HEK293T (cell line): ENCODE measurements at regions not wholly inside any gene's neighbourhood (a gene's known extent, or its start where the extent isn't known, plus 50 kb on each side); places are given as distances from the start of the nearest gene placed in this dataset.

Experiments used
- CTCF ChIA-PET: fragments of 350-600 bp; formaldehyde crosslinking; extraction: SDS; loops from one replicate; lab custom pipeline; 2021; ENCODE audit warnings: antibody characterized with exemption, inconsistent platforms; lab: Yijun Ruan, JAX
- POLR2A ChIA-PET: fragments of 350-600 bp; formaldehyde crosslinking; extraction: SDS; loops from one replicate; lab custom pipeline; 2020; ENCODE audit warnings: antibody characterized with exemption, inconsistent platforms; lab: Yijun Ruan, JAX
- DNase-seq: peaks from one replicate; pipeline ENCODE4 v3.0.0; 2012; ENCODE audit warnings: mixed read lengths; ENCODE audit errors: extremely low spot score
- ARNT ChIP-seq: fragments of 450-650 bp; IDR thresholded peaks from 2 replicates; pipeline ENCODE4 v1.6.1; 2017; ENCODE audit warnings: mild to moderate bottlenecking
- BHLHE40 ChIP-seq: fragments of 450-650 bp; IDR thresholded peaks from 2 replicates; pipeline ENCODE4 v1.6.1; 2016; ENCODE audit warnings: mild to moderate bottlenecking, moderate library complexity, borderline replicate concordance
- CTBP1 ChIP-seq: fragments of 450-650 bp; IDR thresholded peaks from 2 replicates; pipeline ENCODE4 v1.6.1; 2016; ENCODE audit warnings: borderline replicate concordance
- ELF4 ChIP-seq: fragments of 450-650 bp; IDR thresholded peaks from 2 replicates; pipeline ENCODE4 v1.6.1; 2017; ENCODE audit warnings: antibody characterized with exemption
- FOXA1 ChIP-seq: fragments of 450-650 bp; IDR thresholded peaks from 2 replicates; pipeline ENCODE4 v1.6.1; 2016; ENCODE audit warnings: mild to moderate bottlenecking
- FOXK2 ChIP-seq: fragments of 450-650 bp; IDR thresholded peaks from 2 replicates; pipeline ENCODE4 v1.6.1; 2016; ENCODE audit warnings: mild to moderate bottlenecking
- FOXM1 ChIP-seq: fragments of 450-650 bp; IDR thresholded peaks from 2 replicates; pipeline ENCODE4 v1.6.1; 2017; ENCODE audit warnings: mild to moderate bottlenecking, borderline replicate concordance
- HDGF ChIP-seq: fragments of 450-650 bp; IDR thresholded peaks from 2 replicates; pipeline ENCODE4 v1.6.1; 2017; ENCODE audit warnings: antibody characterized with exemption, borderline replicate concordance
- L3MBTL2 ChIP-seq: fragments of 450-650 bp; conservative IDR thresholded peaks from 2 replicates; pipeline ENCODE4 v1.6.1; 2016; ENCODE audit warnings: mild to moderate bottlenecking
- LEF1 ChIP-seq: fragments of 450-650 bp; IDR thresholded peaks from 2 replicates; pipeline ENCODE4 v1.6.1; 2017; ENCODE audit warnings: mild to moderate bottlenecking, borderline replicate concordance
- NFRKB ChIP-seq: fragments of 450-650 bp; IDR thresholded peaks from 2 replicates; pipeline ENCODE4 v1.6.1; 2016; ENCODE audit warnings: mild to moderate bottlenecking, moderate library complexity
- SP1 ChIP-seq: fragments of 450-650 bp; IDR thresholded peaks from 2 replicates; pipeline ENCODE4 v1.6.1; 2017
- SUZ12 ChIP-seq: fragments of 450-650 bp; IDR thresholded peaks from 2 replicates; pipeline ENCODE4 v1.6.1; 2016; ENCODE audit warnings: mild to moderate bottlenecking
- TARDBP ChIP-seq: fragments of 450-650 bp; IDR thresholded peaks from 2 replicates; pipeline ENCODE4 v1.6.1; 2016
- ZNF384 ChIP-seq: fragments of 450-650 bp; IDR thresholded peaks from 2 replicates; pipeline ENCODE4 v1.6.1; 2016
- TF ChIP-seq, protein P1 (sequence below): fragments of 450-650 bp; IDR thresholded peaks from 2 replicates; pipeline ENCODE4 v1.6.1; 2016

DNA sequence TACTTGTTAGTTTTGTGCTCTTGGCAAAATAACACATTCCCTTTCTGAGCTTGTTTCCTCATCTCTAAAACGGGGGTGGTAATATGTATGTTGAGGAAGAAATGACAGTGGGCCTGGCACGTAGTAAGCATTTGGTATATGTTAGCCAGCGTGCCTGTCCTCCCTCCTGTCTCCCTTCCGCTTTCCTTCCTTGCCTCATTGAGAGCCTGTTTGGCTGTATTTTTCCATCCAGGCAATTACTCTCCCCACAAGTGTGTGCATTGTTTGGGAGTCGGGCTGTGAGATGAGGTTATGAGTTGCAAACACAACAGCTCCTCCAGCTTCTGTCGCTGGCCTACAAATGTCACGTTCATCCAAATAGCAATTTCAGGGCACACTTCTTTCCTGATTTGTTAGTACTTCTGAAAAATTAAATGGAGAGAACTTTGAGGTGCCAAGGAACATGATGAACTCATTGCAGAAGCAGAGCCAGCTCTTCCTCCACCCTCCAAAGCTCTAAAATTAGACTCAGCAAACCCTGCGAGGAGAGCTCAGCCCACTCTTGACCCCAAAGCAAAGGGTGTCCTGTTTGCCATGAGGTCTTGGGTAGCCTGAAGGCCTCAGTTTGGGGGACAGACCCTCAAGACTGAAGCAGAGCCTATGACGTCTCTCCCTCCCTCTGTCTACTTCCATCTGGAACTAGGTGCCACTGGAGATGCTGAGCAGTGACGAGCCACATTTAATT is 50.7 kb upstream of the TOX2 start:
- TF ChIP-seq TARDBP (no peak), SP1 (no peak), FOXM1 (no peak), SUZ12 (no peak), LEF1 (no peak), ELF4 (no peak), L3MBTL2 (no peak), NFRKB (no peak), FOXK2 (no peak), BHLHE40 (no peak), FOXA1 (no peak), CTBP1 (no peak)

DNA sequence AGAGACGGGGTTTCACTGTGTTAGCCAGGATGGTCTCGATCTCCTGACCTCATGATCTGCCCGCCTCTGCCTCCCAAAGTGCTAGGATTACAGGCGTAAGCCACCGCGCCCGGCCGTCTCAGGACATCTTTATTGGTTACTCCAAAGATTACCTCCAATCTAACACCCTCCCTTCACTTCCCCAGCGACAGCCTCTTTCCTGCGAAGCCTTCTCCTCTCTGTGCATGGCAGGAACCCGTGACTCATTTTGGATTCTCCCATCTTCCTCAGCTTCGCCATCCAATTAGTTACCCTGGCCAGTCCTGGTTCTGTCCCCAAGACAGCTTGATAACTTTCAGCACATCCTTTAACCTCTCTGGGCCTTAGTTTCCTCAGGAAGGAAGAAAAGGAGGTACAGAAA is 51.3 kb upstream of the TOX2 start:
- no peak for TF ChIP-seq CTBP1
- TF ChIP-seq, protein P1, sequence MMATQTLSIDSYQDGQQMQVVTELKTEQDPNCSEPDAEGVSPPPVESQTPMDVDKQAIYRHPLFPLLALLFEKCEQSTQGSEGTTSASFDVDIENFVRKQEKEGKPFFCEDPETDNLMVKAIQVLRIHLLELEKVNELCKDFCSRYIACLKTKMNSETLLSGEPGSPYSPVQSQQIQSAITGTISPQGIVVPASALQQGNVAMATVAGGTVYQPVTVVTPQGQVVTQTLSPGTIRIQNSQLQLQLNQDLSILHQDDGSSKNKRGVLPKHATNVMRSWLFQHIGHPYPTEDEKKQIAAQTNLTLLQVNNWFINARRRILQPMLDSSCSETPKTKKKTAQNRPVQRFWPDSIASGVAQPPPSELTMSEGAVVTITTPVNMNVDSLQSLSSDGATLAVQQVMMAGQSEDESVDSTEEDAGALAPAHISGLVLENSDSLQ = no peak
- no peak for TF ChIP-seq FOXK2
- no peak for TF ChIP-seq BHLHE40
- TF ChIP-seq LEF1 = no peak
- no peak for TF ChIP-seq SUZ12
- TF ChIP-seq ARNT = no peak
- TF ChIP-seq ELF4 = no peak
- no peak for TF ChIP-seq L3MBTL2
- no peak for TF ChIP-seq ZNF384
- no peak for TF ChIP-seq FOXM1
- ChIA-PET POLR2A (no interaction called here), CTCF (no interaction called here)
- no peak for DNase-seq

More for the DNA sequence above, 50.7 kb upstream of the TOX2 start:
- POLR2A ChIA-PET = no interaction called here
- no peak for DNase-seq
- CTCF ChIA-PET = no interaction called here

DNA sequence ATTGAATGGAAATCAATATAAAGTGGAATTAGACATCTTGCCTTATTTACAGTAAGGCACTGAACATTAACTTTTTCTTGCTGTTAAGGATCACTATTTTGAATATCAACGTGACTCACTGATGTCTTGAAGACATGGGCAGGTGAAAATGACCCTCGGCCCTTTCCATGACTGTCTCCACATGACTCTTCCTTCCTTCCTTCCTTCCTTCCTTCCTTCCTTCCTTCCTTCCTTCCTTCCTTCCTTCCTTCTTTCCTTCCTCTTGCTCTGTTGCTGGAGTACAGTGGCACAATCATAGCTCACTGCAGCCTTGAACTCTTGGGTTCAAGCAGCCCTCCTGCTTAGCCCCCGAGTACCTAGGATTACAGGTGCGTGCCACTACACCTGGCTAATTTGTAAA is 52.2 kb upstream of the TOX2 start:
- CTCF ChIA-PET = interaction anchor here (0.6 kb wide), 1 partner anchor 253 kb away, joined by 5 read pairs; no protein-coding TSS in a partner anchor
- no peak for TF ChIP-seq LEF1
- TF ChIP-seq ZNF384 = no peak
- no peak for TF ChIP-seq BHLHE40
- no peak for TF ChIP-seq SP1
- no peak for TF ChIP-seq FOXM1
- TF ChIP-seq L3MBTL2 = no peak
- no peak for TF ChIP-seq TARDBP
- TF ChIP-seq ELF4 = no peak
- TF ChIP-seq NFRKB = no peak
- TF ChIP-seq, protein P1 = no peak
- no peak for TF ChIP-seq FOXA1
- no peak for TF ChIP-seq CTBP1
- no peak for TF ChIP-seq HDGF
- TF ChIP-seq FOXK2 = no peak
- no peak for TF ChIP-seq SUZ12
- TF ChIP-seq ARNT = no peak
- POLR2A ChIA-PET = no interaction called here
- no peak for DNase-seq

DNA sequence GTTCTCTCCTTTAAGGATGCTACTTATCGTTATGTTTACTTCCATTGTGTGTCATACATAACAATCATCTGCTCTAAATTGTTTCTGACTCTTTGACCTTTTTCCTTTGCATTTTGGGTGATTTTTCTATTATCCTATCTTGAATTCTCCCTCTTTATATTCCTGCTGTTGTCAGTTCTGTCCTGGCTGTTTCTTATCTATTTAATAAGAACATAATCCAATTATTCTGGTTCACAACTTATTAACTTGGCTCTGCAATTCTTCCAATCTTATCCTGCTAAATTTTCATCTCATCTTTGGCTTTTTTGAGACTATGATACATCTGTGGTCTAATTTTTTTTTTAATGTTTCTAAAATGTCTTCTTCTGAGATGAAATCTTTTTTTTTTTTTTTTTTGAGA is 54.7 kb upstream of the TOX2 start:
- POLR2A ChIA-PET = no interaction called here
- CTCF ChIA-PET = no interaction called here
- DNase-seq = no peak
- TF ChIP-seq FOXM1 (no peak), FOXA1 (no peak), TARDBP (no peak), L3MBTL2 (no peak), LEF1 (no peak), HDGF (no peak), BHLHE40 (no peak), SP1 (no peak), SUZ12 (no peak), ELF4 (no peak), ZNF384 (no peak), ARNT (no peak), FOXK2 (no peak)
- TF ChIP-seq, protein P1 = no peak

DNA sequence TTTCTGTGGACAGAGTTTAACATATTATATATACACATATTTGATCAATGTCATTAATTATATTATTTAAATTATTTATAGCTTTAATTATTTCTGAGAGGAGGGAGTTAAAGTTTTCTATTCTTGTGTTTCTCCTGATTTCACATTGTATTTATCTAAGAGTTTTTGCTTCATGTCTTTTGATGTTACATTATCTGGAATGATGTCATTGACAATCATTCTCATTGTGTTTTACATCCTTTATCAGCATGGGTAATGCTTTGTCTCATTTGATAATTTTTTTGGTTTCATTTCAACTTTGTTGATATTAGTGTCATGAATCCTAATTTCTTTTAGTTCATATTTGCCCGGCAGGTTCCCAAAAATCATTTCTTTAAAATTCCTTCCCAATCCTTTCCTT is 56.7 kb upstream of the TOX2 start:
- DNase-seq = no peak
- TF ChIP-seq SUZ12 (no peak), ELF4 (no peak), HDGF (no peak), L3MBTL2 (no peak), SP1 (no peak)
- CTCF ChIA-PET = no interaction called here
- POLR2A ChIA-PET = no interaction called here

DNA sequence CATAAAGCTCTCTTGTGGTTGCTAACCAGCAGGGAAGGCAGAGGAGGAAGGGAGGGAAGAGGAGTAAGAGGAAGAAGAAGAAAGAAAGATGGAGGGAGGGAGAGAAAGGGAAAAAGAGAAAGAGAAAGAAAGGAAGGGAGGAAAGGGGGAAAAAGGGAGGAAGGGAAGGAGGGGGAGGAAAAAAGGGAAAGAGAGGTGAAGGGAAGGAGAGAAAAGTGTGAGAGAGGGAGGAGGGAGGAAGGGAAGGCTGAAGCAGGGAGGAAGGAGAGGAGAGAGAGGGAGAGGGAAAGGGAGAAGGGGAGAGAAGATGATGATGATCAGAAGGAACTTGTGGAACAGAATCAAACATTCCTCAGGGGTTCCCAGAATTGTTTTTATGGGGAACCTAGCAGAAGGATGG is 57.5 kb upstream of the TOX2 start:
- no peak for TF ChIP-seq SUZ12
- no peak for TF ChIP-seq ELF4
- TF ChIP-seq ZNF384 = no peak
- TF ChIP-seq L3MBTL2 = no peak
- TF ChIP-seq BHLHE40 = no peak
- no peak for TF ChIP-seq FOXA1
- ChIA-PET CTCF (no interaction called here), POLR2A (no interaction called here)
- no peak for DNase-seq
